GM21528 (cell line): ENCODE measurements at regions not wholly inside any gene's neighbourhood (a gene's known extent, or its start where the extent isn't known, plus 50 kb on each side); places are given as distances from the start of the nearest gene placed in this dataset.
"Not testable (repeated sequence)": the region's sequence is repeated elsewhere in the genome, so short reads cannot be mapped to it uniquely, and the experiment has no call there.

Experiments
- ATAC-seq: cut with Tn5 transposase; IDR thresholded peaks from one replicate; pipeline ENCODE4 v1.9.1; 2021; ENCODE audit warnings: mild to moderate bottlenecking, moderate library complexity; ENCODE audit not compliant: unreplicated experiment, low FRiP score

DNA sequence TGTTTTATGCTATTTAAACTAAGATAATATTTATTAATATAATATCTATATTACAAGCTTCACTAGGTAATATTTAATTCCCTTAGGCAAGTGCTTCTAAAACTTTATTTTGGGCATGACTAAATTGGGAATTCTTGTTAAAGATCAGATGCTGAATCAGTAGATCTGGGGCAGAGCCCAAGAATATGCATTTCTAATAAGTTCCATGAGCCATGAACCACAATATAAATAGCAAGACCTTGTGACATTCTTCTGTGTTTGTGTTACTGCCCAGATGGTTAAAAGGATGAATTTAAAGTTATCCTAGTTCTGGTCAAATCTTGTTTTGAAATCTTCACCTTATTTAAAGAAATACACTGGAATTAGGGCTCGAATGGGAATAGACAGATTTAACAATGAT, 258.4 kb upstream of the CACNA2D1 start:
- ATAC-seq: no peak

DNA sequence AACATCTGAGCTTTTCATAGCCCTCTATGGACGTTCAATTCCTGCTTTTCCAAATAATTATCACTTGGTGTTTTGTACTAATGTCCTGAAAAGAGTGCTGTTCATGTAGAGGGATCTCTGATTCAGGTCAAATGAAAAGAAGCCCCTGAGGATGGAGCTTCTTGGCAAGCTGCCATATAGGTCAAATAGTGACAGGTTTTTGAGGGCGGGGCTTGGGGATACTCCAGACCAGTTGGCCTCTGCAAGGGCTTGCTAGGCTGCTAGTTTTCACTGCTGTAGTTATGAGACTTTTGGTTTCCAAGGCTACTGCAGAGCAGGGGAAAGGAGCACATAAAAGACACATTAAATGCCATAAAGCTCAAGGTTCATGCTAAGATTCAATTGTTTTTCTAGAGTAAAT, 257.2 kb upstream of the CACNA2D1 start:
- ATAC-seq: no peak

- no peak for ATAC-seq
Observed at GRCh38 chr7:82699773-82700186, 256.2 kb upstream of the CACNA2D1 start.

DNA sequence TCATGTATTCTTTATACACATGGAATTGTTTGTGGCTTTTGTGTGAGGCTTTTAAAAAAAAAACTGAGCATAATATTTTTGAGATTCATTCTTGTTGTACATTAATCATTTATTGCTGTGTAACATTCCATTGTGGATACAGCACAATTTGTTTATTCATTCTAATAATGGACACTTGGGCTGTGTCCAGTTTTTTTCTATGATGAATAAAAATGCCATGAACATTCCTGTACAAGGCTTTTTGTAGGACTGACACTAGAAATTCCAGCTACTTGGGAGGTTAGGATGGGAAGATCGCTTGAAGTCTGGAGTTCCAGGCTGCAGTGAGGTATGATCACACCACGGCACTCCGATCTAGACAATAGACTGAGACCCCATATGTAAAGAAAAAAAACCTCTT, 254.3 kb upstream of the CACNA2D1 start:
- ATAC-seq: no peak

DNA sequence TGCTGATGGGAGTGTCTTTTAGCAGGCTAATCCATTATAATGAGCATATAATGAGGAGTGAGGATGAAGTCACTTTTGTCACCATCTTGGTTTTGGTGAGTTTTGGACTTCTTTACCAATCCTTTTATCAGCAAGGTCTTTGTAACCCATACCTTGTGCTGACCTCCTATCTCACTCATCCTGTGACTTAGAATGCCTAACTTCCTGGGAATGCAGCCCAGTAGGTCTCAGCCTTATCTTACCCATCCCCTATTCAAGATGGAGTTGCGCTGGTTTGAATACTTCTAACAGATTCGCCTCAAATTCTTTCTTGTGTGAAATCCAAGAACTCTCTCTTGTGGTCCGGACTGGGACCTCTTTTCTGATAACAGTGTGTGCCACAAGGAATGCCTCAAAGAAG, 253.1 kb upstream of the CACNA2D1 start:
- ATAC-seq: no peak

- ATAC-seq: no peak
Observed at GRCh38 chr7:82694022-82694421, 250.4 kb upstream of the CACNA2D1 start.

DNA sequence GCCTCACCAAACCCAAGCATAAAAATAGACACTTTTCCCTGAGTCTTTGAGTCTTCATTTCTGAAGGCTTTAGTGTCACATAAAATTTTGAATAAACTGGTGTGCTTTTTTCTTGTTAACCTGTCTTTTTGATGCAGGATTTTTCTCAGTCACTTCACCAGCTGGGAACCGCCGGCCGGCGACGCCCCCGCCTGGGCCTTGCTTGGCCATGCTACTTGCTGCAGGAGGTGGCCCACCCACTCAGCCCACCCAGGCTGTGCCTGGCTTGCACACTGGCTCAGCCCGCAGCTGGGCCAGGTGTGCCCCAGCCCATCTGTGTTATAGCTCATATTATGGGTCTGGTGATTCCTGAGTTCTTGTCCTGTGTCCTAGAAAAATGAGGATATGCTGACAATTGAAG, 247.4 kb upstream of the CACNA2D1 start:
- no peak for ATAC-seq

DNA sequence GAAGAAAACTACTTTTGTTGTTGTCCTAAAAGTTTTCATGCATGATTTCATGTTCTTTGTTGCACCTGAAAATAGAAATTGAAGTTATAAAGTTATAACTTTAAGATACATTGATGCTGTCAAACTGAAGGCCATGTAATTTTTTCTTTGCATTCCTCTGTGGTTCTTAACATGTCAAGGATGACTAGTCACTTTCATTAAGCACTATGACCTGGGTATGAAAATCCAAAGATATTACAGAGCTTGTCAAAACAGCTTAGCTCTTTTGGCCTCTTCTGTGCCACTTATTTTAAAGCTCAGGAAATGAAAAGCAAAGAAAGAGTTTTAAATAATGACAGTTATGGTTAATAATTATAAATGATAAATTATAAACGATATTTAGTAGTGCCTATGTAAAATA, 241.6 kb upstream of the CACNA2D1 start:
- ATAC-seq: no peak

DNA sequence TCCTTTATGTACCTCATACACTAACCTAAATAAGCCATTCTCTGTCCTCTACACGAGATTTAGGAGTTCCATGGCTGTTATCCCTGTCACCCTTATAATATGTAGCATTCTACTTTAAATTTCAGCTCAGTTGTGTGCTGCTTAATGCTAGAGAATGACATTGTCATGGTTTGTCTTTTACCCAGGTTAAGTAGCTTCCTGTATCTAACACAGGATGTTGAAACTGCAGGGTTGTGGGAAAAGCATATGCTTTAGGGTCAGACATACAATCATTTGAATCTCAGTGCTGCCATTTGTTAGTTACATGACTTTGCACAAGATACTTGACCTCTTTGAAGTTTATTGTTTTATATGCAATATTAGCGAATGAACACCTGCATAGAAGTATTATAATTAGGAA, 235.1 kb upstream of the CACNA2D1 start:
- ATAC-seq: no peak

- ATAC-seq: no peak
Observed at GRCh38 chr7:82678259-82678658, 234.7 kb upstream of the CACNA2D1 start.

DNA sequence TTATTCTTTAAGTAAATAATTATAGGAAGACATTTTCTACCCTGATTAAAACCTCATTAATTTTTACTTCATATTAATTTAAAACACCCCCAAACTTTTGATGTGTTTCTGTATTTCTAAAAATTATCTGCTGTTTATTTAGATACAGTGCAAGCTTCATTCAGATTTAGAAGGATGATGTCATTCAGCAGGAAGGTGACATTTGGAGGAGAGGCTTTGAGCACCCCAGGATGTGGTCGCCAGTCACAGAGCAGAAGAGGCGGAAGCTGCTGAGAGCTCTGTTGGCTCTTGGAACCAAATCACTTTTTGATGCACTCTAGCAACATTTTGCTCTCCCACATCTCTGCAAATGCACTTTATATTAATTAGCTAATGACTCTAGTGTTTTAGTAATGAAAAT, 233.9 kb upstream of the CACNA2D1 start:
- ATAC-seq: no peak

DNA sequence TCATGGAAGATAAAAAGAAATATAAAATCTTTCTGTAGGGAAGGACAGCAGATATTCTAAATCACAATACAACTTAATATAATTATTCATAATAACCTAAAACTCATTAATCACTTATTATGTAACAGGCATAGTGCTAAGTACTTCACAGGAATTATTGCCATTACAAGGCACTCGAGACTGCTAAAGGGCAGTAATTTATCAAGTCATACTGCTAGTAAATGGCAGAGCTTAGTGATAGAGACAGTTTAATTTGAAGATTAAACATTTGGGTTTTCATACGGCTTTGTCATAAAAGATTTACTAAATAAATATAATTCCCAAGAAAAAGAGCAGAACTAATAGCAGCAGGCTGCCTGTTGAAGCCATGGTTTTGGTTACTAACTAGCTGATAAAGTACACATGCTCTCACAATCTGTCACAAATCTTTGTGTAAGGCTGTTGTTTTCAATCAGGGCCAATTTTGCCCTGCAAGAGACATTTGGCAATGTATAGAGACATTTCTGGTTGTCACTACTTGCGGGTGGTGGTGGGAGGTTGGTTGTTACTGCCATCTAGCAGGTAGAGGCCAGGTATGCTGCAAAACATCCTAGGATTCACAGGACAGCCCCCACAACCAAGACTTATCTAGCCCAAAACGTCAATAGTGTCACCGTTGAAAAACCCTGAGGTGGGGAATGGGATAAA, 233.3 kb upstream of the CACNA2D1 start:
- ATAC-seq: no peak

GRCh38 chr7:82675396-82675795, 231.8 kb upstream of the CACNA2D1 start:
- ATAC-seq: no peak

DNA sequence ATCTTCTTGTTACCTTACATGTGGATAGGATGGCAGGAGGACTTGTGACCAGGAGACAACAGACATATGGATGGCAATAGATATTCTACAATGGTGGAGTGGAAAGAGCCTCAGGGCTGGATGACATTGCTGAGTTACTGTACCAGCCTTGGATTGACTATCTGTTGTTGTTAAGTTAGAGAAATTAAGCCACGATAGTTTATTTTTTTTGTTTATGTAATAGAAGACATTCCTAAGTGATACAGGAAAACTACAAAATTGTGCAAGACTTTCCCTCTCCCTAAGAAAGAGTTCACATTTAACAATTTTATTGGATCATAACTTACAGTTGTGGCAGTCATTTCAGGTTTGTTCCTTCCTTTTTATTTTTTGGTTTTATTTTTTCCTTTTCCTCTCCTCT, 230.7 kb upstream of the CACNA2D1 start:
- no peak for ATAC-seq

GRCh38 chr7:82672078-82672477, 228.5 kb upstream of the CACNA2D1 start:
- ATAC-seq: no peak

DNA sequence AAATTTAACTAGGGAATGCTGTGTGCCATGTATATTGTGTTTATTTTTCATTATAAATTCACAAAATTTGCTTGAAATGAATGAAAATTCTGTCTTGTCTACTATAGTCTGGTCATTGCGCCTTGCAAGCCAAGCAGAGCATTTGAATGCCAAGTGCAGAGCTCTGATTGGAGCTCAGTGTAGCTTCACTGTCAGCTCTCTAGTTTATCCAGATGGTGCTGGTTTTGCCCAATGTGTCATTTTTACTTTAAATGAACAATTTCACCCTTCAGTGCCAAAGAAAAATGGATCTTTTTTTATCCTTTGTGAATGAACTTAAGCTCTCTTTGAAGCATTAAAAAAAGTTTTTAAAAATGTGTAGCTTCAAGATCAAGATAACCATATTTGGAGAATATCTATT, 225.6 kb upstream of the CACNA2D1 start:
- ATAC-seq: no peak

- no peak for ATAC-seq
Observed at GRCh38 chr7:82668676-82669075, 225.1 kb upstream of the CACNA2D1 start.

DNA sequence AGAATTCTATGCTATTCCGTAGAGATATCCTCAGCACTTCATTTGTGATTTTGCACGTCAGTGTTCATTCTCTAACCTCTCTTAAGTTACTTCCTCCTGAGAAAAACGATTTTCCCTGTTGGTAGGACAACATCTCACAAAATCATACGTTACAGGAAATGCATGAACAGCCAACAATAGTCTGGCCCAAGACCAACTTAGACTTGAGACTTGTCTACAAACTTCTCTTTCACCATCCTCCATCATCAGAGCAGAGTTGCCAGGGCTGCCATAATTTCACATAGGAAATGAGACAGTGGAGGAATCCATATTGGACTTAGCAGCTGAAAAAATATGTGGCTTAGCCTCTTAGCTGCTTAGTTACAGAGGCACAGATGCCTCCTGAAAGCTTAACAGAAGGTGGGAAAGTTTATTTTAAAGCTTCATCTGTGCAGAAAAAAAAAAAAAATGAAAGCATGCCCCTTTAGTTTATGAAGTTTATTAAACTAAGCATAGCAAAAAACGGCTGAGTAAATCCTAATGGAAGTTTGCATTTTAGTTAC, 222.5 kb upstream of the CACNA2D1 start:
- ATAC-seq: no peak

GRCh38 chr7:82655965-82656364, 212.4 kb upstream of the CACNA2D1 start:
- no peak for ATAC-seq

GRCh38 chr7:82650095-82650494, 206.5 kb upstream of the CACNA2D1 start:
- not testable (repeated sequence) for ATAC-seq

GRCh38 chr7:82633592-82633991, 190.0 kb upstream of the CACNA2D1 start:
- no peak for ATAC-seq

DNA sequence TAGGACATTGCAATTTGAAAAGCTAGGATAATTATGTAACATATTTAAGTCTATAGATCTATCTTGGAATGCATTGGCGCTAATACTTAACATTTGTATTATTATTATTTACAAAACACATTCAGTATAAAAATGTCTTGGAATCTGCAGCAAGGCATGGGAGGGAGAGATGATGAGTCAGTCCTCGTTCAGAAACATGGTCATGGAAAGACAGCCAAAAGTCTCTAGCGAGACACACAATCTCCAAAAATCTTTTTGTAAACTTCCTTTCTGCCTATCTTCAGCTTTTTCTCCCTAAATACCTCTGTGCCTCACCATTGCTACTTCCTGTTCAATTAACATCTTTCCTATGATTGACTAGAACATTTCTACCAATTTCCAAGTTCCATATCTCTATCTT, 188.4 kb upstream of the CACNA2D1 start:
- no peak for ATAC-seq

- no peak for ATAC-seq
Observed at GRCh38 chr7:82629583-82629982, 186.0 kb upstream of the CACNA2D1 start.
